CD14-positive monocyte (primary cell): ENCODE measurements at regions not wholly inside any gene's neighbourhood (a gene's known extent, or its start where the extent isn't known, plus 50 kb on each side); places are given as distances from the start of the nearest gene placed in this dataset.

ENCODE experiments used
- DNase-seq, 3 donors: peaks; one replicate each; pipeline ENCODE4 v3.0.0-alpha.2; 2011 to 2022
- H2AFZ ChIP-seq: 2 replicates; pipeline ENCODE4 v1.6.0; 2012; ENCODE audit warnings: mild to moderate bottlenecking, low read depth, low read length, inconsistent platforms; ENCODE audit not compliant: insufficient read depth, poor library complexity, severe bottlenecking
- H3K27ac ChIP-seq, 2 donors: 1 replicate in 1 of 2; 2 replicates in 1 of 2; pipeline ENCODE4 v1.5.1; 2012 to 2013; ENCODE audit warnings: low read length in 2 of 2, control low read depth in 1 of 2, inconsistent platforms in 1 of 2, low read depth in 1 of 2, mild to moderate bottlenecking in 1 of 2
- H3K27me3 ChIP-seq, 2 donors: one replicate each; pipeline versions ENCODE4 v1.6.0 to v1.6.1; 2011 to 2013; ENCODE audit warnings: low read length in 2 of 2; ENCODE audit not compliant: control insufficient read depth in 2 of 2, insufficient read depth in 2 of 2
- H3K36me3 ChIP-seq, 2 donors: replicated peaks in 1 of 2; 1 replicate in 1 of 2; 2 replicates in 1 of 2; pipeline versions ENCODE4 v1.5.1 to v1.6.1; 2012 to 2013; ENCODE audit warnings: low read length in 2 of 2, control low read depth in 1 of 2, inconsistent platforms in 1 of 2, mild to moderate bottlenecking in 1 of 2; ENCODE audit not compliant: insufficient read depth in 2 of 2, control insufficient read depth in 1 of 2
- H3K4me1 ChIP-seq, 2 donors: 1 replicate in 1 of 2; 2 replicates in 1 of 2; pipeline versions ENCODE4 v1.5.1 to v1.6.1; 2012 to 2013; ENCODE audit warnings: low read length in 2 of 2, control low read depth in 1 of 2, inconsistent platforms in 1 of 2, mild to moderate bottlenecking in 1 of 2, moderate library complexity in 1 of 2; ENCODE audit not compliant: insufficient read depth in 2 of 2, control insufficient read depth in 1 of 2
- H3K4me2 ChIP-seq: replicated peaks from 2 replicates; pipeline ENCODE3; 2012; ENCODE audit warnings: low read length, moderate library complexity, mild to moderate bottlenecking; ENCODE audit not compliant: poor library complexity, severe bottlenecking; ENCODE audit errors: extremely low read depth
- H3K4me3 ChIP-seq, 3 experiments: fragments of 200-600 bp in 1 of 3; sonication (generic) in 1 of 3; replicated peaks in 1 of 3; 1 replicate in 2 of 3; 2 replicates in 1 of 3; pipeline ENCODE4 v1.5.1; 2011 to 2013; ENCODE audit warnings: low read length in 3 of 3, mild to moderate bottlenecking in 3 of 3, control low read depth in 2 of 3, low read depth in 2 of 3, inconsistent platforms in 1 of 3, moderate library complexity in 1 of 3
- H3K79me2 ChIP-seq: 2 replicates; pipeline ENCODE4 v1.6.0; 2012; ENCODE audit warnings: mild to moderate bottlenecking, control low read depth, inconsistent platforms, low read length, moderate library complexity; ENCODE audit not compliant: insufficient read depth
- H3K9ac ChIP-seq: 2 replicates; pipeline ENCODE4 v1.6.0; 2017; ENCODE audit warnings: low read length, mild to moderate bottlenecking; ENCODE audit not compliant: insufficient read depth, poor library complexity, severe bottlenecking
- H3K9me3 ChIP-seq, 2 donors: replicated peaks in 1 of 2; 1 replicate in 1 of 2; 2 replicates in 1 of 2; pipeline versions ENCODE4 v1.5.1 to v1.6.1; 2012 to 2013; ENCODE audit warnings: low read length in 2 of 2, control low read depth in 1 of 2; ENCODE audit not compliant: control insufficient read depth in 1 of 2, insufficient read depth in 1 of 2
- H4K20me1 ChIP-seq: 2 replicates; pipeline ENCODE4 v1.6.0; 2012; ENCODE audit warnings: mild to moderate bottlenecking, low read length, control low read depth, moderate library complexity; ENCODE audit not compliant: insufficient read depth
- H3K27ac Mint-ChIP-seq, 7 donors: one replicate each; pipeline ENCODE4 v1.8.0; 2020; ENCODE audit warnings: mild to moderate bottlenecking in 7 of 7, mixed read lengths in 7 of 7, moderate library complexity in 6 of 7, inconsistent platforms in 2 of 7
- H3K27me3 Mint-ChIP-seq, 3 donors: one replicate each; pipeline ENCODE4 v1.8.0; 2021 to 2022; ENCODE audit warnings: low read depth in 3 of 3, mild to moderate bottlenecking in 3 of 3, mixed read lengths in 3 of 3, moderate library complexity in 3 of 3, inconsistent platforms in 1 of 3
- H3K36me3 Mint-ChIP-seq, 2 donors: one replicate each; pipeline ENCODE4 v1.8.0; 2020; ENCODE audit warnings: mixed read lengths in 2 of 2, inconsistent platforms in 1 of 2, mild to moderate bottlenecking in 1 of 2
- H3K4me1 Mint-ChIP-seq: one replicate; pipeline ENCODE4 v1.8.0; 2020; ENCODE audit warnings: mild to moderate bottlenecking, mixed read lengths
- H3K4me3 Mint-ChIP-seq, 2 donors: one replicate each; pipeline ENCODE4 v1.8.0; 2020; ENCODE audit warnings: mild to moderate bottlenecking in 2 of 2, mixed read lengths in 2 of 2, moderate library complexity in 1 of 2
- H3K9me3 Mint-ChIP-seq, 7 donors: one replicate each; pipeline ENCODE4 v1.8.0; 2020 to 2022; ENCODE audit warnings: mixed read lengths in 7 of 7, mild to moderate bottlenecking in 6 of 7, moderate library complexity in 6 of 7, inconsistent platforms in 2 of 7
- WGBS: methylation state at CpG from one replicate; pipeline ENCODE4 v1.1.5; 2013; ENCODE audit warnings: missing lambda C conversion rate; ENCODE audit not compliant: insufficient coverage; 5-methylcytosine and 5-hydroxymethylcytosine counted together
- intact Hi-C, 2 donors: fragments of 100-400 bp; cut with micrococcal nuclease; formaldehyde crosslinking; loops; one replicate each; pipeline versions ENCODE4 v1.15.0 to v1.15.1; 2023
- TF ChIP-seq, protein P1 (sequence below): fragments of 200-600 bp; IDR thresholded peaks from one replicate; pipeline ENCODE4 v1.8.0; 2022; ENCODE audit warnings: antibody characterized with exemption, mild to moderate bottlenecking

- Histone ChIP-seq H3K9me3 (peaks cover 6 to 16% of the 10 kb centered on the region in 2 donors), H3K4me2 (no peak overlapping the region), H3K79me2 (no peaks in the 10 kb centered on the region), H2AFZ (no peak overlapping the region), H3K36me3 (no peaks in the 10 kb centered on the region), H3K4me1 (peaks cover 6 to 9% of the 10 kb centered on the region in 2 donors), H4K20me1 (no peaks in the 10 kb centered on the region), H3K27ac (no peak overlapping the region), H3K9ac (no peak overlapping the region), H3K27me3 (peaks cover 5 to 26% of the 10 kb centered on the region in 2 donors), H3K4me3 (no peak overlapping the region)
- no peak overlapping the region for H3K4me3 Mint-ChIP-seq
- H3K4me1 Mint-ChIP-seq = peaks cover 13% of the 10 kb centered on the region
- H3K27ac Mint-ChIP-seq = peak overlapping the region in 1 of 7 donors; percentile 32
- no peaks in the 10 kb centered on the region for H3K36me3 Mint-ChIP-seq
- no CpG with 5 or more reads among the region's 2 CpGs for WGBS
- TF ChIP-seq, protein P1, sequence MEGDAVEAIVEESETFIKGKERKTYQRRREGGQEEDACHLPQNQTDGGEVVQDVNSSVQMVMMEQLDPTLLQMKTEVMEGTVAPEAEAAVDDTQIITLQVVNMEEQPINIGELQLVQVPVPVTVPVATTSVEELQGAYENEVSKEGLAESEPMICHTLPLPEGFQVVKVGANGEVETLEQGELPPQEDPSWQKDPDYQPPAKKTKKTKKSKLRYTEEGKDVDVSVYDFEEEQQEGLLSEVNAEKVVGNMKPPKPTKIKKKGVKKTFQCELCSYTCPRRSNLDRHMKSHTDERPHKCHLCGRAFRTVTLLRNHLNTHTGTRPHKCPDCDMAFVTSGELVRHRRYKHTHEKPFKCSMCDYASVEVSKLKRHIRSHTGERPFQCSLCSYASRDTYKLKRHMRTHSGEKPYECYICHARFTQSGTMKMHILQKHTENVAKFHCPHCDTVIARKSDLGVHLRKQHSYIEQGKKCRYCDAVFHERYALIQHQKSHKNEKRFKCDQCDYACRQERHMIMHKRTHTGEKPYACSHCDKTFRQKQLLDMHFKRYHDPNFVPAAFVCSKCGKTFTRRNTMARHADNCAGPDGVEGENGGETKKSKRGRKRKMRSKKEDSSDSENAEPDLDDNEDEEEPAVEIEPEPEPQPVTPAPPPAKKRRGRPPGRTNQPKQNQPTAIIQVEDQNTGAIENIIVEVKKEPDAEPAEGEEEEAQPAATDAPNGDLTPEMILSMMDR = no peak
- intact Hi-C loops = no loop called here
- peaks cover 14 to 39% (median 26%) of the 10 kb centered on the region in 3 donors for H3K27me3 Mint-ChIP-seq
- no peak for DNase-seq
- H3K9me3 Mint-ChIP-seq = peaks cover 11 to 18% (median 16%) of the 10 kb centered on the region in 7 donors
These were observed 141.6 kb upstream of the IL12B start for GRCh38 chr5:159471904-159472303.

- Mint-ChIP-seq H3K36me3 (no peaks in the 10 kb centered on the region), H3K4me1 (peaks cover 6% of the 10 kb centered on the region), H3K4me3 (no peak overlapping the region), H3K9me3 (peaks cover 11 to 21% (median 16%) of the 10 kb centered on the region in 7 donors), H3K27me3 (peaks cover 8 to 25% (median 14%) of the 10 kb centered on the region in 3 donors), H3K27ac (peak overlapping the region in 1 of 7 donors; percentile 32)
- H3K4me2 ChIP-seq = no peak overlapping the region
- peaks cover 2 to 9% of the 10 kb centered on the region in 2 donors for H3K27me3 ChIP-seq
- peaks cover 1 to 3% of the 10 kb centered on the region in 2 donors for H3K4me1 ChIP-seq
- no peak for DNase-seq
- no peaks in the 10 kb centered on the region for H3K36me3 ChIP-seq
- TF ChIP-seq, protein P1 = no peak
- H3K9ac ChIP-seq = no peak overlapping the region
- H3K79me2 ChIP-seq = no peaks in the 10 kb centered on the region
- H4K20me1 ChIP-seq = no peaks in the 10 kb centered on the region
- peaks cover 6 to 16% of the 10 kb centered on the region in 2 donors for H3K9me3 ChIP-seq
- no peak overlapping the region for H3K4me3 ChIP-seq
- intact Hi-C loops = no loop called here
- H2AFZ ChIP-seq = no peak overlapping the region
- H3K27ac ChIP-seq = no peak overlapping the region
These were observed 144.7 kb upstream of the IL12B start for GRCh38 chr5:159475026-159475425.
